OCI-LY3 (cell line): ENCODE measurements at regions not wholly inside any gene's neighbourhood (a gene's known extent, or its start where the extent isn't known, plus 50 kb on each side); places are given as distances from the start of the nearest gene placed in this dataset.

Experiments
- H2AFZ ChIP-seq: fragments of 200-600, 300-600 bp; shearing (Covaris generic); 2 replicates; pipeline ENCODE4 v1.6.0; 2014; ENCODE audit warnings: antibody characterized with exemption, low read depth, low read length
- H3K27ac ChIP-seq: fragments of 200-600, 300-600 bp; sonication (generic); 2 replicates; pipeline ENCODE4 v1.5.1; 2014; ENCODE audit warnings: mild to moderate bottlenecking, low read length, moderate library complexity, mixed read lengths
- H3K27me3 ChIP-seq: fragments of 200-600, 300-600 bp; sonication (generic); 2 replicates; pipeline ENCODE4 v1.6.1; 2014; ENCODE audit warnings: low read depth, low read length, mixed read lengths
- H3K36me3 ChIP-seq: fragments of 200-600, 300-600 bp; sonication (generic); replicated peaks from 2 replicates; pipeline ENCODE3; 2014; ENCODE audit warnings: low read depth, low read length, mixed read lengths
- H3K4me1 ChIP-seq: fragments of 300-600, 200-600 bp; sonication (generic); 2 replicates; pipeline ENCODE4 v1.6.1; 2014; ENCODE audit warnings: low read length, mixed read lengths
- H3K4me2 ChIP-seq: fragments of 200-600, 300-600 bp; sonication (generic); 2 replicates; pipeline ENCODE4 v1.6.1; 2014; ENCODE audit warnings: low read length, mixed read lengths
- H3K4me3 ChIP-seq: fragments of 300-600, 200-600 bp; sonication (generic); 2 replicates; pipeline ENCODE4 v1.5.1; 2014; ENCODE audit warnings: antibody characterized with exemption, mild to moderate bottlenecking, low read length, moderate library complexity
- H3K79me2 ChIP-seq: fragments of 300-600, 200-600 bp; shearing (Covaris generic); 2 replicates; pipeline ENCODE4 v1.6.1; 2014; ENCODE audit warnings: mild to moderate bottlenecking, low read length, mixed read lengths
- H3K9ac ChIP-seq: fragments of 300-600, 200-600 bp; shearing (Covaris generic); 2 replicates; pipeline ENCODE4 v1.6.0; 2014; ENCODE audit warnings: mild to moderate bottlenecking, low read length, moderate library complexity
- H3K9me3 ChIP-seq: fragments of 200-600, 300-600 bp; shearing (Covaris generic); 2 replicates; pipeline ENCODE4 v1.6.1; 2014; ENCODE audit warnings: low read length, mixed read lengths; ENCODE audit not compliant: insufficient read depth
- H4K20me1 ChIP-seq: fragments of 200-600, 300-600 bp; sonication (generic); 2 replicates; pipeline ENCODE4 v1.6.1; 2016; ENCODE audit warnings: low read length, mixed read lengths; ENCODE audit not compliant: insufficient read depth
- CTCF ChIP-seq: fragments of 200-600, 300-600 bp; sonication (generic); IDR thresholded peaks from 2 replicates; pipeline ENCODE4 v1.5.1; 2014; ENCODE audit warnings: antibody characterized with exemption, low read length, low read depth
- EZH2phosphoT487 ChIP-seq: fragments of 200-600 bp; shearing (Covaris generic); IDR thresholded peaks from 2 replicates; pipeline ENCODE4 v1.6.1; 2018; ENCODE audit warnings: antibody characterized with exemption, mixed run types, low read depth

GRCh38 chr12:115438314-115438713, 754.3 kb upstream of the TBX3 start:
- no peak overlapping the region for H3K4me2 ChIP-seq
- no peak overlapping the region for H3K9ac ChIP-seq
- no peaks in the 10 kb centered on the region for H3K36me3 ChIP-seq
- no peaks in the 10 kb centered on the region for H3K9me3 ChIP-seq
- H2AFZ ChIP-seq, result no peak overlapping the region
- H3K4me3 ChIP-seq, result no peak overlapping the region
- no peaks in the 10 kb centered on the region for H4K20me1 ChIP-seq
- no peaks in the 10 kb centered on the region for H3K79me2 ChIP-seq
- TF ChIP-seq CTCF (no peak), EZH2phosphoT487 (no peak)
- H3K4me1 ChIP-seq, result no peaks in the 10 kb centered on the region
- no peak overlapping the region for H3K27ac ChIP-seq
- peaks cover 7% of the 10 kb centered on the region; the same call in 1 of the 2 replicates for H3K27me3 ChIP-seq

- Histone ChIP-seq H4K20me1 (no peaks in the 10 kb centered on the region), H3K4me2 (no peak overlapping the region), H3K9me3 (no peaks in the 10 kb centered on the region), H3K36me3 (no peaks in the 10 kb centered on the region), H3K4me1 (no peaks in the 10 kb centered on the region), H3K27me3 (no peaks in the 10 kb centered on the region), H3K4me3 (no peak overlapping the region), H2AFZ (no peak overlapping the region), H3K79me2 (no peaks in the 10 kb centered on the region), H3K27ac (no peak overlapping the region), H3K9ac (no peak overlapping the region)
- no peak for TF ChIP-seq EZH2phosphoT487
- no peak for TF ChIP-seq CTCF
Measured at GRCh38 chr12:115437061-115437567, 753.1 kb upstream of the TBX3 start.

- H3K4me1 ChIP-seq, result no peaks in the 10 kb centered on the region
- no peak overlapping the region for H3K4me3 ChIP-seq
- H4K20me1 ChIP-seq, result no peaks in the 10 kb centered on the region
- TF ChIP-seq CTCF (no peak), EZH2phosphoT487 (no peak)
- no peak overlapping the region for H2AFZ ChIP-seq
- no peak overlapping the region for H3K4me2 ChIP-seq
- H3K27ac ChIP-seq, result no peak overlapping the region
- H3K9me3 ChIP-seq, result no peaks in the 10 kb centered on the region
- H3K9ac ChIP-seq, result no peak overlapping the region
- H3K79me2 ChIP-seq, result no peaks in the 10 kb centered on the region
- no peaks in the 10 kb centered on the region for H3K36me3 ChIP-seq
- no peaks in the 10 kb centered on the region for H3K27me3 ChIP-seq
Measured at GRCh38 chr12:115433014-115433634, 749.1 kb upstream of the TBX3 start.

- no peaks in the 10 kb centered on the region for H3K27me3 ChIP-seq
- no peaks in the 10 kb centered on the region for H4K20me1 ChIP-seq
- H2AFZ ChIP-seq, result no peak overlapping the region
- H3K4me2 ChIP-seq, result no peak overlapping the region
- no peak overlapping the region for H3K4me3 ChIP-seq
- H3K36me3 ChIP-seq, result no peaks in the 10 kb centered on the region
- no peak overlapping the region for H3K9ac ChIP-seq
- H3K9me3 ChIP-seq, result no peaks in the 10 kb centered on the region
- H3K27ac ChIP-seq, result no peak overlapping the region
- no peaks in the 10 kb centered on the region for H3K4me1 ChIP-seq
- TF ChIP-seq EZH2phosphoT487, result no peak
- no peak for TF ChIP-seq CTCF
- H3K79me2 ChIP-seq, result no peaks in the 10 kb centered on the region
Measured at GRCh38 chr12:115430636-115431035, 746.7 kb upstream of the TBX3 start.
